ENCODE measurements at regions not wholly inside any gene's neighbourhood (a gene's known extent, or its start where the extent isn't known, plus 50 kb on each side); places are given as distances from the start of the nearest gene placed in this dataset.
A peak's percentile ranks its signal among the peaks of the same experiment; 100 is the strongest.

DNA sequence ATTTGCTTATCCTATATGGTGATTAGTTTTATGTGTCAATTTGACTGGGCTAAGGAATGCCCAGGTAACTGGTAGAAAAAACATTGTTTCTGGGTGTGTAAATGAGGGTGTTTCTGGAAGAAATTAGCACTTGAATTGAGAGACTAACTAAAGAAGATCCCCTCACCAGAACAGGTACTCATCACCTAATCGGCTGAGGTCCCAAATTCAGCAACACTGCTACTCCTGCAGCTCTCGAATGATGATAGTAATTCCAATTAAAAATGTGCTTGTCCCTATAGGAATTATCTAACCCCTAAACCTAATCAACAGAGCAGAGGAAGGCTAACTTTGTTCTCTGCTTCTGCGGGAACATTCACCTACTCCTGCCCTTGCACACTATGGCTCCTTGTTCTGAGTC, 464.5 kb upstream of the CHST9 start:
- H3K36me3 ChIP-seq = no peaks in the 10 kb centered on the region
- no peak overlapping the region for H3K4me3 ChIP-seq
- DNase-seq = no peak
- H3K27me3 ChIP-seq = no peaks in the 10 kb centered on the region
- H3K9me3 ChIP-seq = no peaks in the 10 kb centered on the region

- no peak overlapping the region for H3K4me3 ChIP-seq
- no peaks in the 10 kb centered on the region for H3K27me3 ChIP-seq
- DNase-seq = no peak
- H3K9me3 ChIP-seq = no peaks in the 10 kb centered on the region
- no peaks in the 10 kb centered on the region for H3K36me3 ChIP-seq
Observed at GRCh38 chr18:27645929-27646328, 460.8 kb upstream of the CHST9 start.

DNA sequence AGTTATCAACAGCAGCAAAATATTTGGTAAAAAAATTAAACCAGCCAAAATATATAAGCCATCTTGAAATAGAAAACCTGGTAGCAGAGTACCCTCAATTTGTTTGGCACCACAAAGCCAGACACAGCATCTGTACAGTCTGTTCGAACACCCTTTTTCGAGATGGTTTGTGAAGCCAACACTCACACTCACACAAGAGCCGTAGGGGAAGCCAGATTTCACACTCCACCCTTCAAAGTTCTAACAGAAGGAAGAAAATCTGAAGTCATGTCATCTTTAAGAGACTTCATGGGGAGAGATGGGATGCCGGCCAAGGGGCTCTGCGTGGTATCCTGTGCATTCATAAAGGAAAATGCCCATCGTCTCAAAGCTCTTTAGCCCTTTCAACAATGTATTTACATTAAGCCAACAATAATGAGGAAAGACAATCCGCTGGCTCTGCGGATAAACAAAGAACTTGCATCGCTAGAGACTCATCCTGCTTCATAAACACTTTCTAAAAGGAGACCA, 451.5 kb upstream of the CHST9 start:
- no peak for DNase-seq
- no peaks in the 10 kb centered on the region for H3K9me3 ChIP-seq
- H3K36me3 ChIP-seq = no peaks in the 10 kb centered on the region
- H3K27me3 ChIP-seq = no peaks in the 10 kb centered on the region; the same call in 1 of the 2 replicates
- H3K4me3 ChIP-seq = no peak overlapping the region

GRCh38 chr18:27632706-27633105, 447.6 kb upstream of the CHST9 start:
- Histone ChIP-seq H3K27me3 (no peaks in the 10 kb centered on the region), H3K36me3 (no peaks in the 10 kb centered on the region), H3K9me3 (no peaks in the 10 kb centered on the region), H3K4me3 (no peak overlapping the region)
- no peak for DNase-seq

DNA sequence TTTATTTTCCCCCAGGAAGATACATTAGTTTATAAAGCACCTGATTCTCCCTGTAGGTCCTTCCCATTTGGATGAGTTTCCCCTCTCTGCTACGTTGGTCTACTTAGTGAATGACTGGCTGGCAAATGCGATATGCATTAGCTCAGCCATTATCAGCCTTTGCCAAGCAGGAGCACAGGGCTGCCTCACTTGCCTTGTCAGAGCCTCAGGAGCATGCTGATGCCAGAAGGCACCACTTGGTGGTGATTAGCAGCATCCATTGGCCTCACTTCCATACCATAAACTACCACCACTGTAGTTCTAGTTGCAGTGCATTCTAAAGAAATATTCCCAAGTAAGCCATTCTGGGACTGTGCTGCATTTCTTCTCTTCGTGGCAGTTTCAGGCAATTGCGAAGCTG, 442.8 kb upstream of the CHST9 start:
- Histone ChIP-seq H3K9me3 (no peaks in the 10 kb centered on the region), H3K4me3 (no peak overlapping the region), H3K27me3 (no peaks in the 10 kb centered on the region), H3K36me3 (no peaks in the 10 kb centered on the region)
- no peak for DNase-seq

DNA sequence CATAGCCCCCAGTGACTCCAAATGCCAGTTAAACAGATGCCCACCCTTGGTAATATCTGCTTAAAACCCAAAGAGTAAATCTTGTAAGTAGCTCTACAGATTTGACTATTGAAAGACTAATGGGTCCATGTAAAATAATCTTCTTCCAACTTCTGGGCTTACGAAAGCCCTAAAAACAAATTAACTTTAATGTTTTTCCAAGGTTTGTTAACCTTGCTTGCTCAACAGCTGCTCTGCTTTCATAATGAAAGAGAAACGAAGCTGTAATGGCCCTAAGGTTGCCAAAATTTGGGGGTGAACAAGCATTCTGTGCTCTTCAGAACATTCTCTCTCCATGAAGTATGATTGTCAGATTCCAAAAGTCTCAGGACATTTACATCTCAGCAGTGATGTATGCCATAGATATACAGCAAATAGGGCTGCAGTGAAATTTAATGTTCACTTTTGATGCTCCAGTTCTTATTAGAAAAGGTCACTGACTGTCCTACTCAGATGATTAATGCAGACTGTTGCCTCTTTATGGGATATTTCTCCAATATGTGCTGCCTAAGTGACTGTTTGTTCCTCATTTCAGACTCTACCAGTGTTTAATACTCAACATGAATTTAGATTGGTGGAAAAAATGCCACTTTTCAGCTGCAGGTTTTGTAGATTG, 436.3 kb upstream of the CHST9 start:
- Histone ChIP-seq H3K36me3 (no peaks in the 10 kb centered on the region), H3K4me3 (no peak overlapping the region), H3K27me3 (no peaks in the 10 kb centered on the region), H3K9me3 (no peaks in the 10 kb centered on the region)
- no peak for DNase-seq

DNA sequence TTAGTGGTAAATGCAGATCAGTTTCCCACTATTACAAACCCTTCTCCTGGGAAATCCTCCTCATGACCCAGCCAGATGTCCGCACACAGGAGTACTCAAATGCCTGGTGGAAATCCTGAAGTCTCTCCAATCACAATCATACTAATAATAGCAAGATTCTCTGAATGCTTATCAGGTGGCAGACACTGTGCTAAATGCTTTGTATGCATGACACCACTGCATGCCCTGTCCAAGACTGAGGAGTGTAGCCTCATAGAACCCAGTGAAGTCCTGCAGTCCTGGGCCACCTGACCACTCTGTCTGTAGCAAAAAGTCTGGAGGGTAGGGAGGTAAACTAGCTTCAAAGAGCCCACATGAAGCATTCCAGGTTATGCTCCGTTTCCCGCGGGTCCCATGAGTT, 434.8 kb upstream of the CHST9 start:
- Histone ChIP-seq H3K4me3 (no peak overlapping the region), H3K9me3 (no peaks in the 10 kb centered on the region), H3K27me3 (no peaks in the 10 kb centered on the region), H3K36me3 (no peaks in the 10 kb centered on the region)
- DNase-seq = no peak

GRCh38 chr18:27619090-27619772, 434.1 kb upstream of the CHST9 start:
- no peaks in the 10 kb centered on the region for H3K27me3 ChIP-seq
- H3K36me3 ChIP-seq = no peaks in the 10 kb centered on the region
- no peaks in the 10 kb centered on the region for H3K9me3 ChIP-seq
- no peak for DNase-seq
- H3K4me3 ChIP-seq = no peak overlapping the region

GRCh38 chr18:27616324-27616723, 431.2 kb upstream of the CHST9 start:
- Histone ChIP-seq H3K4me3 (no peak overlapping the region), H3K36me3 (no peaks in the 10 kb centered on the region), H3K9me3 (no peaks in the 10 kb centered on the region), H3K27me3 (no peaks in the 10 kb centered on the region)
- DNase-seq = no peak

DNA sequence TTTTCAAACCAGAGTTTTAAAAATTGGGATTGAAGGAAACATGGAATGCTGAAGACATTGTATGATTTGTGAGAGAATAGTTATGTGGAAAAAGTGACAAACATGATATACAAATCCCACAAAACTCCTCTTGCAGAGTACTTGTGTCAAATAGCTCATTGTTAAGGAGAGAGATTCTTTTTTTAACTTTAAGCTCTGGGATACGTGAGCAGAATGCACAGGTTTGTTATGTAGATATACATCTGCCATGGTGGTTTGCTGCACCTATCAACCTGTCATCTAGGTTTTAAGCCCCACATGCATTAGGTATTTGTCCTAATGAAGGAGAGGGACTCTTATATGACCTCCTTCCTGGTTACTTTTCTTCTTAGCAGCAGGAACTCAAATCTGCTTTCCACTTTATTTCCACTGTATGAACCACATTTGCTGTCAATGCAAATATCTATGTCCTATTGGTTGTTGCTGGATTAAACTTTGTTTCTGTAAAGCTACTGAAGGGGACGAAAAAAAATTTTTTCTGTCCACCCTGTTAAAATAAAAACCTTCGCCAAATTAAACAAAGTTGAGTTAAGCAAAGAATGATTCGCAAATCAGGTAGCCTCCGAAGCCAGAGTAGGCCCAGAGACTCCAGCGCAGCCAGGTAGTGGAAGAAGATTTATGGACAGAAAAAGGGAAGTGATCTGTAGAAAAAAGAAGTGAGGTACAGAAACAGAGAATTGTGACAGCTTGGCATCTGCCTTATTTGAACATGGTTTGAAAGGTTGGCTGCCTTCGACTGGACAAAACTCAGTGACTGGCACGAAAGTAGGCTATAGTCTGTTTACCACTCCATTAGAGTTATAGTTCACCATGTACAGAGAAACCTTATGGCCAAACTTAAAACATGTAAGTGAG, 430.1 kb upstream of the CHST9 start:
- no peaks in the 10 kb centered on the region for H3K9me3 ChIP-seq
- H3K4me3 ChIP-seq = no peak overlapping the region
- no peaks in the 10 kb centered on the region for H3K36me3 ChIP-seq
- H3K27me3 ChIP-seq = no peaks in the 10 kb centered on the region
- DNase-seq = no peak

DNA sequence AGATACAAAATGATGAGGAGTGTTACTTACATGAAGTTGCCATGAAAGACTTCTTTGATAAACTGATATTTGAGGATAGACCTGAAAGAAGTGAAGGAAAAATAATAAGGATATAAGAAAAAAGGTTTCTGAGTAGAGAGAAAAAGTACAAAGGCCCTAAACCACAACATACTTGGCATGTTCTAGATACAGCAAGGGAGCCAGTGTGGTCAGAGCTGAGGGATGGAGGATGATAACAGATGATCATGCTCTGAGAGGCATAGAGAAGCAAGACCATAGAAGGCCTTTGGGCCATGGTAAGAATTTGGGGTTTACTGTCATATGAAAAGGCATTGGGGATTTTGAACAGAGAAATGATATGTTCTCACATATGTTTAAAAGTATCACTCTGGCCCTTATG, 424.1 kb upstream of the CHST9 start:
- Histone ChIP-seq H3K4me3 (no peak overlapping the region), H3K9me3 (no peaks in the 10 kb centered on the region), H3K27me3 (no peaks in the 10 kb centered on the region), H3K36me3 (no peaks in the 10 kb centered on the region)
- DNase-seq = no peak

DNA sequence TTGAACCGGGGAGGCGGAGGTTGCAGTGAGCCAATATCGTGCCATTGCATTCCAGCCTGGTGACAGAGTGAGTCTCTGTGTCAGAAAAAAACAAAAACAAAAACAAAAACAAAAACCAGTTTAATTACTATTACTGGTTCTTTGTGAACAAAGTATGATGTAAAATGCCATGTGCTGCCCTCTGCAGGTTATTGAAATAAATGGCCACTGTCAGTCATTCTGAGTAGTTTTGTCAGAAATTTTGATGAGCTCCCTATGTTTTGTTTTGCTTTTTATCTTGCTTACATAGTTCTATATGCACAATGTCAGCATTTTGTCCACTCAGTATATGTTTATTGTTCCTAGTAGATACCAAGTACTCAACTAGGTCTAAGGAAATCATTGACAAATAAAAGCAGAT, 423.6 kb upstream of the CHST9 start:
- no peaks in the 10 kb centered on the region for H3K36me3 ChIP-seq
- no peak overlapping the region for H3K4me3 ChIP-seq
- no peak for DNase-seq
- no peaks in the 10 kb centered on the region for H3K9me3 ChIP-seq
- no peaks in the 10 kb centered on the region for H3K27me3 ChIP-seq

DNA sequence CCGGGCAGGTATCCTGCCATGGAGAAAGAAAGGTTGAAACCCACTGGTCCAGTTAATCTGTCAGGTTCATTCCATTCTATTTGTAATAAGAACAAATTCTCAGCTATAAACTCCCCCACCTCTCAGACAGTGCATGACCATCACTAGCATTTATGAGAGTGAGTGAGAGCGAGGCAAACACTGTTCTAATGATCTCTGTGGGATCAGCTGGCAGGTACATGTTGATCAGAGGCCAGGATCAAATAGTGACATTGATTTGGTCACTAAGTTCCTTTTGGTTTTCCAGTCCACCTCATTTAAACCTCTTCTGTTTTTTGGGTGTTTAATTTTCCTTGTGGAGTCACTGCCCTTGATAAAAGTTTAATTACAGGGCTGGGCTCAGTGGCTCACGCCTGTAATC, 423.1 kb upstream of the CHST9 start:
- Histone ChIP-seq H3K36me3 (no peaks in the 10 kb centered on the region), H3K9me3 (no peaks in the 10 kb centered on the region), H3K4me3 (no peak overlapping the region), H3K27me3 (no peaks in the 10 kb centered on the region)
- DNase-seq = no peak

DNA sequence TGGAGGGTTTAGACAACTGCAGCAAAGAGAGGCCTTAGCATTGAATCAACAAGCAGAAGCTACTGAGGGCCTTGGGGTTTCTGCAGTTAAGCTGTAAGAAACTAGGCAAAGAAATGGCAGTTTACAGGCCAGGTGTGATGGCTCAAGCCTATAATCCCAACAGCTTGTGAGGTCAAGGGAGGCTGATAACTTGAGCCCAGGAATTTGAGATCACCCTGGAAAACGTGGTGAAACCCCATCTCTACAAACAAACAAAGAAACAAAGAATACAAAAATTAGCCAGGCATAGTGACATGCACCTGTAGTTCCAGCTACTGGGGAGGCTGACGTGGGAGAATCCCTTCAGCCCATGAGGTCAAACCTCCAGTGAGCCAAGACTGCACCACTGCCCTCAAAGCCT, 421.6 kb upstream of the CHST9 start:
- Histone ChIP-seq H3K9me3 (no peaks in the 10 kb centered on the region), H3K27me3 (no peaks in the 10 kb centered on the region), H3K4me3 (no peak overlapping the region), H3K36me3 (no peaks in the 10 kb centered on the region)
- DNase-seq = no peak

DNA sequence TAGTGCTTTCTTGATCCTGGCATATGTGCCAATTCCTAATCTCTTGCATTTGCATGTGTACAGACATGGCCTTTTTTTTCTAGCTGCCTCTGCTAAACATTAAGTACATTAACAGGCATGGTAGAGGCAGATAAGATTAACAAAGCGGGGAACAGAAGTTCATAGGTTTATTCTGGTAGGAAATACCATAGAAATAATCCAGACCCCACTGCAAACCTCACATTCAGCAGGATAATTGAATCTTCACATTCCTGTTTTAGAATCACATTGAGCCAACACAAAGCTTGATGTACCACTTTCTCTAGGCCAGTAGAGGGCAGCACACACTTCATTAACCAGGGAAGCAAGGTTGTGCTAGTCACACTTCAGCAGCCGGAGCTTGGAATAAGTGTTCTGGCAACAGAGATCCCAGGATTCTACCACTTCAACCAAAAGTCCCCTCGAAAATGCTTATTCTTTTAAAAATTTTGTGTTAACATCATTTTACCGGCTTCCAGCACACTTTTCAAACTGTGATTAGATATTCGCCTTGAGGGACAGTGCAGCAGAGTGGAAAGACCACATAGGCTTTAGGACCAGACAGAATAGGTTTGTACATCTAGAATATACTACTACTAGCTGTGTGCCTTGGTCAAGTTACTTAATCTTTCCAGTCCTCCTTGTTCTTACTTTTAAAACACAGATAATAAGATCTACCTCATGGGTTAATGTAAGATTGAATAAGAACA, 420.2 kb upstream of the CHST9 start:
- no peak overlapping the region for H3K4me3 ChIP-seq
- no peaks in the 10 kb centered on the region for H3K36me3 ChIP-seq
- no peaks in the 10 kb centered on the region for H3K27me3 ChIP-seq
- no peaks in the 10 kb centered on the region for H3K9me3 ChIP-seq
- DNase-seq = peak; percentile 7

DNA sequence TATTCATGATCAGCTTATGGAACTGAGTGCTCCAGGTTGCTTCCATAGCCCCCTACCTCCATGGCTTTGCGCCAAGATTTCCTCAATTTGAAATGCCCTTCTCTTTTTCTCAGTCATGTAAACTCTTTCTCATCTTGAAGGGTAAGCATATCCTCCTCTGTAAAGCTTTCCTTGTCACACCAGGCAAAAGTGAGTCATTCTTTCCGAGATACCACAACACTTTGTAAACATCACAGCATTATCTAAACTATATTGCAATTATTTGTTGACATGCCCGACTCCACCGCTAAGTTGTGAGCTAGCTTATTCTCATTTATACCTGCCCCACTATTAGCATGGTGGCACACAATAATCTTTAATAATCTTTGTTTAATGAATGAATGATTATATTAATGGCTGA, 419.5 kb upstream of the CHST9 start:
- Histone ChIP-seq H3K4me3 (no peak overlapping the region), H3K27me3 (no peaks in the 10 kb centered on the region), H3K36me3 (no peaks in the 10 kb centered on the region), H3K9me3 (no peaks in the 10 kb centered on the region)
- DNase-seq = no peak

DNA sequence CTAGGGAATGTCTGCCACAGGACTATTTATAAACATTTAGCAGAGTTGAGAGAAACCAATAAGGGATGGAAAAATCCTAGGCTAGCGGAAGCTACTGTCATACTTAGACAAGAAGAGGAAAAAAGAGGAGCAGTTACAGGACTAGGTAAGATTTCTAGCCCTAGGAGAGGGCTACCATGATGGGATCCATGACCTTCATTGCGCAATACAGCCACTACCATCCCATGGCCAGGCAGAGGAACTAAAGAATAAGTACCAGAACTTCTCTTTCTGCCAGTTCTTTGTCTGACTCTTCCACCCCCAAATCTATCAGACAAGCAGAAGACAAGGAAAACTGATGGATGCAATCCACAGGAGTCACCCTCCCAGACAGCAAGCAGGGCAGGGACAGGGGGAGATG, 417.0 kb upstream of the CHST9 start:
- Histone ChIP-seq H3K36me3 (no peaks in the 10 kb centered on the region), H3K27me3 (no peaks in the 10 kb centered on the region), H3K9me3 (no peaks in the 10 kb centered on the region), H3K4me3 (no peak overlapping the region)
- DNase-seq = no peak
